Sigmoid colon (tissue), 6 donors: ENCODE measurements at regions not wholly inside any gene's neighbourhood (a gene's known extent, or its start where the extent isn't known, plus 50 kb on each side); places are given as distances from the start of the nearest gene placed in this dataset.

Experiments
- DNase-seq: peaks from one replicate; pipeline ENCODE4 v3.0.0-alpha.2; 2019
- H3K27ac ChIP-seq, 4 donors: fragments of 200-600 bp; sonication (generic); one replicate each; pipeline ENCODE4 v1.5.1; 2016 to 2019; ENCODE audit warnings: mild to moderate bottlenecking in 1 of 4
- H3K27me3 ChIP-seq, 3 donors: fragments of 200-600 bp; sonication (generic); one replicate each; pipeline ENCODE4 v1.5.1; 2019; ENCODE audit warnings: mild to moderate bottlenecking in 1 of 3
- H3K36me3 ChIP-seq, 4 donors: fragments of 200-600 bp; sonication (generic); one replicate each; pipeline ENCODE4 v1.5.1; 2016 to 2019
- H3K4me1 ChIP-seq, 4 donors: fragments of 200-600 bp; sonication (generic); one replicate each; pipeline ENCODE4 v1.5.1; 2017 to 2019
- H3K4me3 ChIP-seq, 4 donors: fragments of 200-600 bp; sonication (generic); one replicate each; pipeline ENCODE4 v1.5.1; 2017 to 2019; ENCODE audit warnings: mild to moderate bottlenecking in 2 of 4, moderate library complexity in 1 of 4
- H3K9me3 ChIP-seq, 4 donors: fragments of 200-600 bp in 3 of 4; sonication (generic) in 3 of 4; one replicate each; pipeline versions ENCODE4 v1.5.1 to v1.6.1; 2013 to 2019
- CTCF ChIP-seq, 4 experiments: fragments of 450-650 bp in 3 of 4; fragments of 200-600 bp in 1 of 4; IDR thresholded peaks; one replicate each; pipeline ENCODE4 v1.5.1; 2016 to 2019; ENCODE audit warnings: antibody characterized with exemption in 4 of 4, mild to moderate bottlenecking in 3 of 4, moderate library complexity in 2 of 4
- EP300 ChIP-seq, 4 donors: sonication (generic); formaldehyde crosslinking; IDR thresholded peaks; one replicate each; pipeline ENCODE4 v1.6.1; 2017; ENCODE audit warnings: antibody characterized with exemption in 4 of 4
- POLR2A ChIP-seq, 2 donors: fragments of 450-650 bp; IDR thresholded peaks; one replicate each; pipeline ENCODE4 v1.6.1; 2016; ENCODE audit warnings: antibody characterized with exemption in 2 of 2, mild to moderate bottlenecking in 2 of 2, moderate library complexity in 2 of 2
- POLR2AphosphoS5 ChIP-seq, 4 donors: sonication (generic); formaldehyde crosslinking; IDR thresholded peaks; one replicate each; pipeline ENCODE4 v1.6.1; 2017; ENCODE audit warnings: antibody characterized with exemption in 4 of 4
- WGBS, 2 donors: extraction: QIAGEN DNeasy Blood & Tissue Kit; methylation state at CpG; one replicate each; pipeline ENCODE4 v1.1.7; 2013; 5-methylcytosine and 5-hydroxymethylcytosine counted together
- intact Hi-C: fragments of 100-400 bp; cut with DNase I; formaldehyde crosslinking; loops from one replicate; pipeline ENCODE4 v1.15.1; 2023
- donor health status: healthy with polysubstance abuse.
- donor health status: healthy.

DNA sequence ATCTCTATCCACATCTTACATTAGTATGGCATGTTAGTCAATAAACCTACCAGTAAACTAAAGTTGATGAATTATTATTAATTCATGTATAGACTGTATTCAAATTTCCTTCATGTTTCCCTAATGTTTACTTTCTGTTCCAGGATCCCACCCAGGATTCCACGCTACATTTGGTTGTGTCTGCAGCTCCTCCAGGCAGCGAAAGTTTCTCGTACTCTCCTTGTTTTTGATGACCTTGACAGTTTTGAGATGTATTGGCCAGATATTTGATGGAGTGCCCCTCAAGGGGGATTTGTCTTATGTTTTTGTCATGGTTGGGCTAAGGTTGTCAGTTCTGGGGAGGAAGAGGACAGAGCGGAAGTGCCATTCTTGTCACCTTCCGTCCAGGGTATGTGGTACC is 445.2 kb upstream of the CDH4 start:
- no peak for TF ChIP-seq CTCF (IDR thresholded peaks at IDR 0.05)
- TF ChIP-seq EP300 (IDR thresholded peaks at IDR 0.05), result no peak
- peaks cover 0 to 9% (median 0%) of the 10 kb centered on the region in 3 donors for H3K27me3 ChIP-seq
- H3K4me1 ChIP-seq, result no peaks in the 10 kb centered on the region
- intact Hi-C loops, result no loop called here
- no peaks in the 10 kb centered on the region for H3K36me3 ChIP-seq
- H3K27ac ChIP-seq, result no peak overlapping the region
- 90 to 94% methylated on average over 5 of the region's 5 CpGs for WGBS, 2 donors
- no peak for DNase-seq
- H3K4me3 ChIP-seq, result no peak overlapping the region
- H3K9me3 ChIP-seq, result no peaks in the 10 kb centered on the region

- no peak overlapping the region for H3K4me3 ChIP-seq
- intact Hi-C loops, result no loop called here
- TF ChIP-seq POLR2A (IDR thresholded peaks at IDR 0.05), result no peak
- no peak for TF ChIP-seq CTCF (IDR thresholded peaks at IDR 0.05)
- TF ChIP-seq EP300 (IDR thresholded peaks at IDR 0.05), result no peak
- TF ChIP-seq POLR2AphosphoS5 (IDR thresholded peaks at IDR 0.05), result no peak
- H3K27ac ChIP-seq, result no peak overlapping the region
- H3K27me3 ChIP-seq, result peaks cover 0 to 9% (median 0%) of the 10 kb centered on the region in 3 donors
- no peaks in the 10 kb centered on the region for H3K36me3 ChIP-seq
- no peaks in the 10 kb centered on the region for H3K4me1 ChIP-seq
- WGBS, 2 donors, result 88 to 91% methylated on average over 16 of the region's 16 CpGs
- no peak for DNase-seq
- no peaks in the 10 kb centered on the region for H3K9me3 ChIP-seq
Measured at GRCh38 chr20:60808003-60808672, 443.9 kb upstream of the CDH4 start.

DNA sequence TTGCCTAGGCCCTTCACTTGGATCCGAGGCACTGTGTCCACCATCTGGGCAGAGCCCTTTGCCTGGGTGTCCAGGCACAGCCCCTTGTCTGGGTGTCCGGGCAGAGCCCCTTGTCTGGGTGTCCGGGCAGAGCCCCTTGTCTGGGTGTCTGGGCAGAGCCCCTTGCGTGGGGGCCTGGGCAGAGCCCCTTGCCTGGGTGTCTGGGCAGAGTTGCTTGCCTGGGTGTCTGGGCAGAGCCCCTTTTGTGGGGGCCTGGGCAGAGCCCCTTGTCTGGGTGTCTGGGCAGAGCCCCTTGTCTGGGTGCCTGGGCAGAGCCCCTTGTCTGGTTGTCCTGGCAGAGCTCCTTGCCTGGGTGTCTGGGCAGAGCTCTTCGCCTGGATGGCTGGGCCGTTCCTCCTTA is 443.4 kb upstream of the CDH4 start:
- H3K27ac ChIP-seq, result no peak overlapping the region
- H3K9me3 ChIP-seq, result no peaks in the 10 kb centered on the region
- DNase-seq, result no peak
- WGBS, 2 donors, result 83 to 86% methylated on average over 6 of the region's 6 CpGs
- no peaks in the 10 kb centered on the region for H3K36me3 ChIP-seq
- H3K4me3 ChIP-seq, result no peak overlapping the region
- H3K27me3 ChIP-seq, result peaks cover 0 to 7% (median 0%) of the 10 kb centered on the region in 3 donors
- TF ChIP-seq EP300 (IDR thresholded peaks at IDR 0.05), result no peak
- no peak for TF ChIP-seq CTCF (IDR thresholded peaks at IDR 0.05)
- TF ChIP-seq POLR2AphosphoS5 (IDR thresholded peaks at IDR 0.05), result no peak
- no peak for TF ChIP-seq POLR2A (IDR thresholded peaks at IDR 0.05)
- H3K4me1 ChIP-seq, result no peaks in the 10 kb centered on the region
- intact Hi-C loops, result no loop called here

- no peaks in the 10 kb centered on the region for H3K27me3 ChIP-seq
- TF ChIP-seq POLR2A (IDR thresholded peaks at IDR 0.05), result no peak
- no peak for TF ChIP-seq EP300 (IDR thresholded peaks at IDR 0.05)
- H3K9me3 ChIP-seq, result no peaks in the 10 kb centered on the region
- H3K27ac ChIP-seq, result no peak overlapping the region
- no peak overlapping the region for H3K4me3 ChIP-seq
- no peak for DNase-seq
- intact Hi-C loops, result no loop called here
- no peaks in the 10 kb centered on the region for H3K4me1 ChIP-seq
- WGBS, 2 donors, result 79 to 87% methylated on average over 4 of the region's 4 CpGs
- H3K36me3 ChIP-seq, result no peaks in the 10 kb centered on the region
Measured at GRCh38 chr20:60810561-60810960, 441.5 kb upstream of the CDH4 start.

GRCh38 chr20:60812561-60812960 is 439.5 kb upstream of the CDH4 start:
- H3K27me3 ChIP-seq, result no peaks in the 10 kb centered on the region
- no peak for TF ChIP-seq POLR2A (IDR thresholded peaks at IDR 0.05)
- no peak for TF ChIP-seq EP300 (IDR thresholded peaks at IDR 0.05)
- no peak for TF ChIP-seq POLR2AphosphoS5 (IDR thresholded peaks at IDR 0.05)
- TF ChIP-seq CTCF (IDR thresholded peaks at IDR 0.05), result no peak
- H3K27ac ChIP-seq, result no peak overlapping the region
- no peaks in the 10 kb centered on the region for H3K9me3 ChIP-seq
- no peaks in the 10 kb centered on the region for H3K36me3 ChIP-seq
- 59 to 73% methylated on average over 3 of the region's 3 CpGs for WGBS, 2 donors
- intact Hi-C loops, result no loop called here
- no peak overlapping the region for H3K4me3 ChIP-seq
- no peaks in the 10 kb centered on the region for H3K4me1 ChIP-seq
- DNase-seq, result no peak
